HCT116 (cell line): ENCODE measurements at regions not wholly inside any gene's neighbourhood (a gene's known extent, or its start where the extent isn't known, plus 50 kb on each side); places are given as distances from the start of the nearest gene placed in this dataset.

ENCODE experiments used
- ATAC-seq: fragments of 200-7000 bp; cut with Tn5 transposase; 2 replicates; pipeline ENCODE4 v1.9.1; 2020; ENCODE audit warnings: mild to moderate bottlenecking, moderate library complexity
- BruUV-seq: library from RNA; stranded (reverse); fragments of 400-500 nt; replicated peaks from 2 replicates; lab custom pipeline; 2021; lab: Mats Ljungman, UMichigan
- CTCF ChIA-PET: fragments of 300-600 bp; sonication (Branson Sonifier 250); formaldehyde crosslinking; loops from one replicate; lab custom pipeline; 2021; ENCODE audit warnings: antibody characterized with exemption; lab: Charles Lee
- POLR2A ChIA-PET: fragments of 300-600, 350-600 bp; sonication (Branson Sonifier 250); formaldehyde crosslinking; loops from one replicate; lab custom pipeline; 2021; ENCODE audit warnings: antibody characterized with exemption; lab: Charles Lee
- RAD21 ChIA-PET, 2 experiments: fragments of 300-600 bp; sonication (Branson Sonifier 250); formaldehyde crosslinking; loops; one replicate each; lab custom pipeline; 2023; ENCODE audit warnings: low total read pairs in 2 of 2; ENCODE audit not compliant: uncharacterized antibody in 2 of 2, unreplicated experiment in 2 of 2, low non-redundant PET in 1 of 2; lab: Charles Lee
- DNase-seq: peaks from one replicate; pipeline ENCODE4 v3.0.0-alpha.2; 2010; ENCODE audit warnings: low read depth, low spot score
- H2AFZ ChIP-seq: fragments of 200-600 bp; shearing (Covaris generic), sonication (generic); 2 replicates; pipeline ENCODE4 v1.6.1; 2017; ENCODE audit warnings: low read depth, mixed run types, mixed read lengths, antibody characterized with exemption, low read length; ENCODE audit not compliant: poor library complexity, severe bottlenecking
- H3K27ac ChIP-seq: 2 replicates; pipeline ENCODE4 v1.5.1; 2012; ENCODE audit warnings: low read depth, low read length
- H3K27me3 ChIP-seq: fragments of 200-600 bp; sonication (generic); 2 replicates; pipeline ENCODE4 v1.6.1; 2016; ENCODE audit warnings: mixed run types, low read length, mixed read lengths; ENCODE audit not compliant: insufficient read depth
- H3K36me3 ChIP-seq, 2 experiments: fragments of 200-500 bp in 1 of 2; fragments of 200-600 bp in 1 of 2; sonication (Bioruptor generic) in 1 of 2; sonication (generic) in 1 of 2; 2 replicates each; pipeline versions ENCODE4 v1.5.1 to v1.6.1; 2014 to 2016; ENCODE audit warnings: low read length in 2 of 2, inconsistent platforms in 1 of 2, mixed read lengths in 1 of 2, mixed run types in 1 of 2; ENCODE audit not compliant: insufficient read depth in 2 of 2, control insufficient read depth in 1 of 2
- H3K4me1 ChIP-seq, 2 experiments: fragments of 200-600 bp in 1 of 2; sonication (generic) in 1 of 2; 2 replicates each; pipeline versions ENCODE4 v1.5.1 to v1.6.1; 2012 to 2017; ENCODE audit warnings: low read length in 2 of 2, inconsistent platforms in 1 of 2, mild to moderate bottlenecking in 1 of 2, mixed read lengths in 1 of 2, mixed run types in 1 of 2, moderate library complexity in 1 of 2; ENCODE audit not compliant: insufficient read depth in 2 of 2, control insufficient read depth in 1 of 2
- H3K4me2 ChIP-seq: fragments of 200-600 bp; sonication (generic); 2 replicates; pipeline ENCODE4 v1.6.1; 2017; ENCODE audit warnings: mixed run types, low read length, mixed read lengths
- H3K4me3 ChIP-seq, 2 experiments: fragments of 200-600 bp in 1 of 2; sonication (generic) in 1 of 2; replicated peaks in 1 of 2; 2 replicates each; pipeline ENCODE4 v1.5.1; 2011 to 2016; ENCODE audit warnings: low read length in 2 of 2, control low read depth in 1 of 2, low read depth in 1 of 2, mild to moderate bottlenecking in 1 of 2, mixed read lengths in 1 of 2, mixed run types in 1 of 2
- H3K79me2 ChIP-seq: fragments of 200-600 bp; sonication (generic); 2 replicates; pipeline ENCODE4 v1.6.1; 2017; ENCODE audit warnings: mild to moderate bottlenecking, mixed run types, low read length, moderate library complexity, mixed read lengths; ENCODE audit not compliant: insufficient read depth
- H3K9ac ChIP-seq: fragments of 200-600 bp; sonication (generic); 2 replicates; pipeline ENCODE4 v1.6.1; 2016; ENCODE audit warnings: low read length, mixed read lengths
- H3K9me2 ChIP-seq: fragments of 200-600 bp; sonication (generic), shearing (Covaris generic); 2 replicates; pipeline ENCODE4 v1.6.1; 2017; ENCODE audit warnings: mixed run types, mild to moderate bottlenecking, moderate library complexity; ENCODE audit not compliant: insufficient read depth
- H3K9me3 ChIP-seq, 2 experiments: fragments of 200-500 bp in 1 of 2; fragments of 200-600 bp in 1 of 2; sonication (Bioruptor generic) in 1 of 2; sonication (generic) in 1 of 2; 2 replicates each; pipeline ENCODE4 v1.6.1; 2014 to 2017; ENCODE audit warnings: low read length in 2 of 2, mixed read lengths in 2 of 2, inconsistent platforms in 1 of 2, low read depth in 1 of 2, mild to moderate bottlenecking in 1 of 2, mixed run types in 1 of 2, moderate library complexity in 1 of 2; ENCODE audit not compliant: control insufficient read depth in 1 of 2, insufficient read depth in 1 of 2
- H4K20me1 ChIP-seq: fragments of 200-600 bp; sonication (generic), shearing (Covaris generic); 2 replicates; pipeline ENCODE4 v1.6.1; 2017; ENCODE audit warnings: mixed run types, mild to moderate bottlenecking, moderate library complexity; ENCODE audit not compliant: insufficient read depth
- CEBPB ChIP-seq: IDR thresholded peaks from 2 replicates; pipeline ENCODE4 v1.6.1; 2012; ENCODE audit warnings: low read depth
- EGR1 ChIP-seq: IDR thresholded peaks from 2 replicates; pipeline ENCODE4 v1.6.1; 2012; ENCODE audit warnings: low read depth
- ELF1 ChIP-seq: IDR thresholded peaks from 2 replicates; pipeline ENCODE4 v1.6.1; 2012; ENCODE audit warnings: low read depth, borderline replicate concordance
- EZH2 ChIP-seq: fragments of 200-600 bp; sonication (generic); IDR thresholded peaks from 2 replicates; pipeline ENCODE4 v1.6.1; 2017; ENCODE audit warnings: antibody characterized with exemption, mixed run types
- EZH2phosphoT487 ChIP-seq: fragments of 200-600 bp; IDR thresholded peaks from 2 replicates; pipeline ENCODE4 v1.6.1; 2018; ENCODE audit warnings: antibody characterized with exemption, borderline replicate concordance
- JUND ChIP-seq: IDR thresholded peaks from 2 replicates; pipeline ENCODE4 v1.6.1; 2012
- POLR2A ChIP-seq: IDR thresholded peaks from 2 replicates; pipeline ENCODE4 v1.7.0; 2011; ENCODE audit warnings: borderline replicate concordance; ENCODE audit not compliant: insufficient read depth, insufficient read length; ENCODE audit errors: extremely low read depth
- POLR2AphosphoS5 ChIP-seq: IDR thresholded peaks from 2 replicates; pipeline ENCODE4 v1.6.1; 2011; ENCODE audit warnings: mild to moderate bottlenecking, low read depth, low read length, moderate library complexity
- RAD21 ChIP-seq: IDR thresholded peaks from 2 replicates; pipeline ENCODE4 v1.6.1; 2012; ENCODE audit warnings: low read depth, mild to moderate bottlenecking
- SIN3A ChIP-seq: IDR thresholded peaks from 2 replicates; pipeline ENCODE4 v1.6.1; 2012; ENCODE audit warnings: low read depth
- SRF ChIP-seq: IDR thresholded peaks from 2 replicates; pipeline ENCODE4 v1.6.1; 2012; ENCODE audit warnings: low read depth
- TCF7L2 ChIP-seq: IDR thresholded peaks from 2 replicates; pipeline ENCODE4 v1.7.0; 2011; ENCODE audit warnings: borderline replicate concordance, inconsistent platforms; ENCODE audit not compliant: insufficient read depth, insufficient read length; ENCODE audit errors: extremely low read depth
- YY1 ChIP-seq: IDR thresholded peaks from 2 replicates; pipeline ENCODE4 v1.6.1; 2011; ENCODE audit warnings: low read length, low read depth, moderate library complexity, mild to moderate bottlenecking; ENCODE audit not compliant: insufficient replicate concordance; ENCODE audit errors: extremely low read depth
- ZNF274 ChIP-seq: fragments of 200-500 bp; sonication (Bioruptor generic); IDR thresholded peaks from 2 replicates; pipeline ENCODE4 v1.6.1; 2014; ENCODE audit warnings: mild to moderate bottlenecking, low read depth, low read length, inconsistent platforms
- intact Hi-C: fragments of 100-400 bp; cut with micrococcal nuclease; formaldehyde crosslinking; loops from 2 replicates; pipeline ENCODE4 v1.10.0; 2022
- TF ChIP-seq, protein P1 (sequence below): IDR thresholded peaks from 2 replicates; pipeline ENCODE4 v1.6.1; 2012; ENCODE audit warnings: low read depth
- TF ChIP-seq, protein P2 (sequence below): IDR thresholded peaks from 2 replicates; pipeline ENCODE4 v1.6.1; 2012
- TF ChIP-seq, protein P3 (sequence below): IDR thresholded peaks from 2 replicates; pipeline ENCODE4 v1.6.1; 2011; ENCODE audit warnings: mild to moderate bottlenecking, low read length, moderate library complexity; ENCODE audit not compliant: insufficient replicate concordance; ENCODE audit errors: extremely low read depth
- TF ChIP-seq, protein P4 (sequence below): IDR thresholded peaks from 2 replicates; pipeline ENCODE4 v1.6.1; 2012
- TF ChIP-seq, protein P5 (sequence below), 3 experiments: fragments of 200-600 bp in 1 of 3; sonication (generic) in 1 of 3; IDR thresholded peaks in 2 of 3; conservative IDR thresholded peaks in 1 of 3; 2 replicates each; pipeline ENCODE4 v1.5.1; 2012 to 2017; ENCODE audit warnings: low read depth in 2 of 3, low read length in 2 of 3, antibody characterized with exemption in 1 of 3, borderline replicate concordance in 1 of 3, control low read depth in 1 of 3, mild to moderate bottlenecking in 1 of 3, mixed read lengths in 1 of 3, mixed run types in 1 of 3, moderate library complexity in 1 of 3; ENCODE audit not compliant: insufficient read depth in 1 of 3

DNA sequence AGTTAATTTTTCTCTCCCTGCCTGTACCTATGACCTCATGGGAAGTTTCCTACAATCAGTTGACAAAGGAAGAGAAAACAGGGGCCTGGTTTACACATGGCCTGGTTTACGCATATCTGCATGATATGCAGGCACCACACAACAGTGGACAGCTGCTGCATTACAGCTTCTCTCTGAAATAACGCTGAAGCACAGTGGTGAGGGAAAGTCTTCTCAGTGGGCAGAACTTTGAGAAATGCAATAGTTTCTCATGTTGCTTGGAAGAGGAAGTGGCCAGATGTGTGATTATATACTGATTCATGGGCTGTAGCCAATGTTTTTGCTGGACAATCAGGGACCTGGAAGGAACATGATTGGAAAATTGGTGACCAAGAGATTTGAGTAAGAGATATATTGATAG lies 324.1 kb upstream of the GOT2 start (continued):
- TF ChIP-seq, protein P1, sequence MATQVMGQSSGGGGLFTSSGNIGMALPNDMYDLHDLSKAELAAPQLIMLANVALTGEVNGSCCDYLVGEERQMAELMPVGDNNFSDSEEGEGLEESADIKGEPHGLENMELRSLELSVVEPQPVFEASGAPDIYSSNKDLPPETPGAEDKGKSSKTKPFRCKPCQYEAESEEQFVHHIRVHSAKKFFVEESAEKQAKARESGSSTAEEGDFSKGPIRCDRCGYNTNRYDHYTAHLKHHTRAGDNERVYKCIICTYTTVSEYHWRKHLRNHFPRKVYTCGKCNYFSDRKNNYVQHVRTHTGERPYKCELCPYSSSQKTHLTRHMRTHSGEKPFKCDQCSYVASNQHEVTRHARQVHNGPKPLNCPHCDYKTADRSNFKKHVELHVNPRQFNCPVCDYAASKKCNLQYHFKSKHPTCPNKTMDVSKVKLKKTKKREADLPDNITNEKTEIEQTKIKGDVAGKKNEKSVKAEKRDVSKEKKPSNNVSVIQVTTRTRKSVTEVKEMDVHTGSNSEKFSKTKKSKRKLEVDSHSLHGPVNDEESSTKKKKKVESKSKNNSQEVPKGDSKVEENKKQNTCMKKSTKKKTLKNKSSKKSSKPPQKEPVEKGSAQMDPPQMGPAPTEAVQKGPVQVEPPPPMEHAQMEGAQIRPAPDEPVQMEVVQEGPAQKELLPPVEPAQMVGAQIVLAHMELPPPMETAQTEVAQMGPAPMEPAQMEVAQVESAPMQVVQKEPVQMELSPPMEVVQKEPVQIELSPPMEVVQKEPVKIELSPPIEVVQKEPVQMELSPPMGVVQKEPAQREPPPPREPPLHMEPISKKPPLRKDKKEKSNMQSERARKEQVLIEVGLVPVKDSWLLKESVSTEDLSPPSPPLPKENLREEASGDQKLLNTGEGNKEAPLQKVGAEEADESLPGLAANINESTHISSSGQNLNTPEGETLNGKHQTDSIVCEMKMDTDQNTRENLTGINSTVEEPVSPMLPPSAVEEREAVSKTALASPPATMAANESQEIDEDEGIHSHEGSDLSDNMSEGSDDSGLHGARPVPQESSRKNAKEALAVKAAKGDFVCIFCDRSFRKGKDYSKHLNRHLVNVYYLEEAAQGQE = no peak
- no peak for TF ChIP-seq TCF7L2
- TF ChIP-seq, all 23 proteins: peak for 0

DNA sequence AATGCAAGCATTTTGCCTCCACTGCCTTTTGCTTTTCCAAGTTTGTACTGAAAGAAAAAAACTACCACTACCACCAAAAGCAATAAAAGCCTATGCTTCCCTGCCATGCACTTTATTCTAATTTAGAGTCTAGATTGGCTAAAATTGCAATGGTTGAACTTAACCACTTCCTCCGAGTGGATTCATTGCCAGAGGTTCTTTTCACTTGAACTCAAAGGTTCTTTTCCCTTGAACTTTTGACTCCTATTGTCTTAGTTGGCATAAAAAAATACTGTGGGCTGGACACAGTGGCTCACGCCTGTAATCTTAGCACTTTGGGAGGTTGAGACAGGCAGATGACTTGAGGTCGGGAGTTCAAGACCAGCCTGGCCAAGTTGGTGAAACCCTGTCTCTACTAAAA lies 319.8 kb upstream of the GOT2 start:
- no TSS peak for BruUV-seq
- intact Hi-C loops = no loop called here
- Histone ChIP-seq H3K4me2 (no peak overlapping the region), H3K9ac (no peak overlapping the region), H3K27me3 (no peaks in the 10 kb centered on the region), H3K9me2 (no peaks in the 10 kb centered on the region), H3K27ac (no peak overlapping the region), H4K20me1 (no peaks in the 10 kb centered on the region), H2AFZ (no peak overlapping the region), H3K4me1 (no peaks in the 10 kb centered on the region), H3K79me2 (no peaks in the 10 kb centered on the region), H3K36me3 (no peaks in the 10 kb centered on the region; a peak in 1 of 4 replicates), H3K4me3 (no peak overlapping the region), H3K9me3 (peaks cover 0 to 4% of the 10 kb centered on the region in 2 experiments; a peak in 2 of 4 replicates)
- POLR2A ChIA-PET = no interaction called here
- no peak for DNase-seq
- RAD21 ChIA-PET = no interaction called here
- no peak for ATAC-seq
- CTCF ChIA-PET = no interaction called here
- TF ChIP-seq YY1 (no peak), TCF7L2 (no peak), ELF1 (no peak), ZNF274 (no peak), JUND (no peak), CEBPB (no peak), POLR2AphosphoS5 (no peak), POLR2A (no peak), SRF (no peak), EZH2phosphoT487 (no peak), EGR1 (no peak), SIN3A (no peak), RAD21 (no peak), EZH2 (no peak)
- TF ChIP-seq, protein P2, sequence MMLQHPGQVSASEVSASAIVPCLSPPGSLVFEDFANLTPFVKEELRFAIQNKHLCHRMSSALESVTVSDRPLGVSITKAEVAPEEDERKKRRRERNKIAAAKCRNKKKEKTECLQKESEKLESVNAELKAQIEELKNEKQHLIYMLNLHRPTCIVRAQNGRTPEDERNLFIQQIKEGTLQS = no peak
- TF ChIP-seq, protein P3, sequence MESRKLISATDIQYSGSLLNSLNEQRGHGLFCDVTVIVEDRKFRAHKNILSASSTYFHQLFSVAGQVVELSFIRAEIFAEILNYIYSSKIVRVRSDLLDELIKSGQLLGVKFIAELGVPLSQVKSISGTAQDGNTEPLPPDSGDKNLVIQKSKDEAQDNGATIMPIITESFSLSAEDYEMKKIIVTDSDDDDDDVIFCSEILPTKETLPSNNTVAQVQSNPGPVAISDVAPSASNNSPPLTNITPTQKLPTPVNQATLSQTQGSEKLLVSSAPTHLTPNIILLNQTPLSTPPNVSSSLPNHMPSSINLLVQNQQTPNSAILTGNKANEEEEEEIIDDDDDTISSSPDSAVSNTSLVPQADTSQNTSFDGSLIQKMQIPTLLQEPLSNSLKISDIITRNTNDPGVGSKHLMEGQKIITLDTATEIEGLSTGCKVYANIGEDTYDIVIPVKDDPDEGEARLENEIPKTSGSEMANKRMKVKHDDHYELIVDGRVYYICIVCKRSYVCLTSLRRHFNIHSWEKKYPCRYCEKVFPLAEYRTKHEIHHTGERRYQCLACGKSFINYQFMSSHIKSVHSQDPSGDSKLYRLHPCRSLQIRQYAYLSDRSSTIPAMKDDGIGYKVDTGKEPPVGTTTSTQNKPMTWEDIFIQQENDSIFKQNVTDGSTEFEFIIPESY = no peak
- TF ChIP-seq, protein P4, sequence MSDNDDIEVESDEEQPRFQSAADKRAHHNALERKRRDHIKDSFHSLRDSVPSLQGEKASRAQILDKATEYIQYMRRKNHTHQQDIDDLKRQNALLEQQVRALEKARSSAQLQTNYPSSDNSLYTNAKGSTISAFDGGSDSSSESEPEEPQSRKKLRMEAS = no peak
- TF ChIP-seq, protein P5, sequence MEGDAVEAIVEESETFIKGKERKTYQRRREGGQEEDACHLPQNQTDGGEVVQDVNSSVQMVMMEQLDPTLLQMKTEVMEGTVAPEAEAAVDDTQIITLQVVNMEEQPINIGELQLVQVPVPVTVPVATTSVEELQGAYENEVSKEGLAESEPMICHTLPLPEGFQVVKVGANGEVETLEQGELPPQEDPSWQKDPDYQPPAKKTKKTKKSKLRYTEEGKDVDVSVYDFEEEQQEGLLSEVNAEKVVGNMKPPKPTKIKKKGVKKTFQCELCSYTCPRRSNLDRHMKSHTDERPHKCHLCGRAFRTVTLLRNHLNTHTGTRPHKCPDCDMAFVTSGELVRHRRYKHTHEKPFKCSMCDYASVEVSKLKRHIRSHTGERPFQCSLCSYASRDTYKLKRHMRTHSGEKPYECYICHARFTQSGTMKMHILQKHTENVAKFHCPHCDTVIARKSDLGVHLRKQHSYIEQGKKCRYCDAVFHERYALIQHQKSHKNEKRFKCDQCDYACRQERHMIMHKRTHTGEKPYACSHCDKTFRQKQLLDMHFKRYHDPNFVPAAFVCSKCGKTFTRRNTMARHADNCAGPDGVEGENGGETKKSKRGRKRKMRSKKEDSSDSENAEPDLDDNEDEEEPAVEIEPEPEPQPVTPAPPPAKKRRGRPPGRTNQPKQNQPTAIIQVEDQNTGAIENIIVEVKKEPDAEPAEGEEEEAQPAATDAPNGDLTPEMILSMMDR (IDR thresholded peaks at IDR 0.05 in 2 of 3, conservative IDR thresholded peaks at IDR 0.05 in 1 of 3; ENCODE audit: borderline replicate concordance in 1 of 3, insufficient read depth in 1 of 3, low read depth in 2 of 3, low read length in 2 of 3) = no peak
